HG02973 (cell line): ENCODE measurements at regions not wholly inside any gene's neighbourhood (a gene's known extent, or its start where the extent isn't known, plus 50 kb on each side); places are given as distances from the start of the nearest gene placed in this dataset.
"Not testable (repeated sequence)": the region's sequence is repeated elsewhere in the genome, so short reads cannot be mapped to it uniquely, and the experiment has no call there.

Experiments used
- ATAC-seq: cut with Tn5 transposase; IDR thresholded peaks from one replicate; pipeline ENCODE4 v1.9.1; 2021; ENCODE audit warnings: moderate library complexity; ENCODE audit not compliant: unreplicated experiment

DNA sequence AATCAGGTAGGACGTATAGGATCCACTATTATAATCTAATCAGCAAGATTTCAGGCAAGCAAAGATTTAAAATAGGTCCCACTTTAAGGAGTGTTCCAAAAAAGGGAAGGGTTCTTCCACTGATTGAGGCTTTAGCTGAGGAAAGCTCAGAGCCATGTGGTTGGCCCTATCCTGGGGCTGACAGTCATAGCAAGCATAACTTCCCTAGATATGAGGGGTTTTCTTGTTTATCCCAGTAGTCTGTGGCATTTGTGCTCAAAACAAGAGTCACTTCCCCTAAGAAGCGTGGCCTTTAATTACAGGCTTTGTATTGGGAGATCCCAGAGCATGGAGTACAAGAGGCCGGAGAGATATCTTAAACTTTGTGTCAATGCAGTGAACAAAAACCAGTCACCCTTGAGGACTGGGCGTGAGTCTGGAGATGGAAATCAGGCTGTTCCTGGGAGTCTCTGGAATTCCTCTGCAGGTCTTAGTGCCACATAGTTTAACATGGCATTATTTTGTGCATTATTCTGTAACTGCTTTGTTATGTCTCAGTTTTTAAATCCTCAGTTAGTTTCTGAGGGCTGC lies 136.9 kb upstream of the FBXO11 start:
- no peak for ATAC-seq

DNA sequence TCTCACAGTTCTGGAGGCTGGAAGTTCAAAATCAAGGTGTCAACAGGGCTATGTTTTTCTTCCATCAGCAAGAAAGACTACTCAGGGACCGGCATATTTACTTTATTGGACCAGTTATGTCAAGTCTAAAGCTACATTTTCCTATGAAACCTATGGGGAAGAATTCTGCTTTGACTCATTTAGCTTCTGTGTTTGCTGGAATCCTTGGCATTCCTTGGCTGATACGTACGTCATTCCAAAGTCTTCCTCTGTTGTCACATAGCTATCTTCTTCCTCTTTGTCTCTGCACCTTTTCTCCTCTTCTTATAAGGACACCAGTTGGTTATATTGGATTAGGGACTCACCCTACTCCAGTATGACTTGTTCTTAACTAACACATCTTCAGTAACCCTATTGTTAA lies 137.4 kb upstream of the FBXO11 start:
- no peak for ATAC-seq

DNA sequence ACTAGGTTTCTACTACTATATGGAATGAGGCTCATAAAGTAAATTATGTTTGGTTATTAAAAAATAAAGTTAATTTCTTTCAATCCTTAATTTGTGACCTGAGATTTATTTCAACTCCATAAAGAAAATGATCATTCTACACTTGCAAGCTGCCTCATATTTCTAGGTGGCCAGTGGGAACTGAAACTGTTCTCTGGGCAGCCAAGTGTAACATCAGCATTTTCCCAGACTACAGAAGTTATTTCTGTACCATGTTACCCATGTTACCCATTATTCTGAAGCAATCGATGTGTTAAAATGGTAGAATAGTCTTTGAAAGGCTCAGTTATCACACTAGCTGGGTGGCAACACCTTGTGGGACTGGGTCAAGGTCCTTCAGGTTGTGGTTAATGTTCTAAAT lies 139.3 kb upstream of the FBXO11 start:
- no peak for ATAC-seq

DNA sequence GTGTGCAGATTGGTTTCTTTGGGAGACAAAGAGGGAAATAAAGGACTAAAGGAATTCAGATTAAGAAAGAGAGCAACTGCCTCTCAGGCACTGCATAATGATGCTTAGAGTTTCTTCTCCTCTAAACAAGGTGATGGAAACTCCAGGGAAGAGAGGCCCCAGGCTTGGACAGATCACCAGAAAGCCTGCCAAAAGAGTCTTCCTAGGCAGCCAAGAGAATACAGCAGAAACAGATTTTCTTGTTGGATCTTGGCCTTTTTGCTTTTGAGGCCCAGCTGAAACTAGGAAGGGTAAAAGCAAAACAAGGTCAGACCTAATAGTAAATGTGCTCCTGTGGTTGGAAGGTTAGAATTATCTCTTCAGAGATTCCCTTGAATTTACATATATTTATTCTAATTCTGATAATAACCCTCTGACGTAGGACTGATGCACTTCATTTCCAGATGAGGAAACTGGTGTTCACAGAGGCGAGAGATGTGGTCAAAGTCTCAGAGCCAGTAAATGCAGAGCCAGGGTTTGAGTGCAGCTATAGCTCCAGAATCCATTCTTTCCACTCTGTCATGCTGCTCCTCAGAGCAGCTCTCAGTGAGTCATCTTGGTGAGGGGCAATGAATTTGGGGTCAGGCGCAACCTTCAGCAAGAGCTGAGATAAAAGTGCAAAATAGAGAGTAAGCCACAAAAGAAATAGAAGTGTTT lies 142.3 kb upstream of the FBXO11 start:
- no peak for ATAC-seq

DNA sequence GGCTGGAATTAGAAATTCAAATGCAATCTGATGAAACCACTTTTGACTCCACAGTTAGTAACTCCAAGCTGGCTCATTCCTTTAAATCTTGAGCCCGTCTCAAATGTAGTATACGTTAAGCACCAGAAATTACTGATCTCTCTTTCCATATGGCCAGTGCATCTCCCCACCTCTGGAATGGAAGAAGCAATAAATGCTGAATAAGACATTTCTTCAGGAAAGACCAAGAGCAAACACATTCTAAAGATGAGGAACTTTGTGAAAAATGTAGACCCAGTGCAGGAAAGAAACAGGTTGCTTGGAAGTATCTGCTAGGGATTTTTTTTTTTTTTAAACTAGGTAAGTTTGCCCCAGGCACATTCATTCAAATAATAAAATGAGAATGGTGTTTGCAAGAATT lies 143.1 kb upstream of the FBXO11 start:
- no peak for ATAC-seq

DNA sequence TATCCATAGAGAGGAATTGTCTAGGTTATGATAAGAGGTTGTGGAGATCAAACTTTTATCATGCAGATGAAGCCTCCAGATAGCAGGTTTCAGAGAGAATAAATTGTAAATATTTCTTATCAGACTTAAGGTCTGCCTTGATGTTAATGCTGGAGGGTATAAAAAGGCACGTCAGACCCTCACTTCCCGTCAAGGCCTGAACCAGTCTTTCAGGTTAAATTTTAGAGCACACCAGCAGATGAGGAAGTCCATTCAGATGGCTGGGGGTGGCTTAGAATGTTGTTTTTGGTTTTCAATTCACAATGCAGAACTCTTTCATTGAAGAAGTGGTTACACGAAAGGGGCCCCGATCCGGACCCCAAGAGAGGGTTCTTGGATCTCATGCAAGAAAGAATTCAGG lies 144.4 kb upstream of the FBXO11 start:
- ATAC-seq, result no peak

DNA sequence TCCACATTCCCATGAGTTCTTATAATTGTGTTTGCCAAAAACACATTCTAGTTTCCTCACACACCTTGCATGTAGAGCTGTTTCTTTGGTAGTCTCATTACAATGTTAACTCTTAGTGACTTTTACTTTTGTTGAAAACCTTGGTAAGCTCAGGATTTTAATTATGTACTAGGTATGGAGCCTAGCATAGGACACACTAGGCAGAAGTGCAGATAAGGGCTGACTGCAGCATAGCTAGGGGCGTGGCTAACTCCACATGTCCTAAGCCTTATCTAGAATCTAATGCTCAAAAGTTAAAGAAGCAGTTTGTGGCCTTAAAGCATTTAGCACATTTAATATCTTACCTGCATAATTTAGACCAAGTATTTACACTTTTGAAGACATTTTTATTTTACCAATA lies 153.7 kb upstream of the FBXO11 start:
- no peak for ATAC-seq

DNA sequence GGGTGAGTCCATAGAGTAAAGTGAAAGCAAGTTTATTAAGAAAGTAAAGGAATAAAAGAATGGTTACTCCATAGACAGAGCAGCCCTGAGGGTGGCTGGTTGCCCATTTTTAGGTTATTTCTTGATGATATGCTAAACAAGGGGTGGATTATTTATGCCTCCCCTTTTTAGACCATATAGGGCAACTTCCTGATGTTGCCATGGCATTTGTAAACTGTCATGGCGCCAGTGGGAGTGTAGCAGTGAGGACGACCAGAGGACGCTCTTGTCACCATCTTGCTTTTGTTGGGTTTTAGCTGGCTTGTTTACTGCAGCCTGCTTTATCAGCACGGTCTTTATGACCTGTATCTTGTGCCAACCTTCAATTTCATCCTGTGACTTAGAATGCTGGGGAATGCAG lies 155.4 kb upstream of the FBXO11 start:
- ATAC-seq, result not testable (repeated sequence)

DNA sequence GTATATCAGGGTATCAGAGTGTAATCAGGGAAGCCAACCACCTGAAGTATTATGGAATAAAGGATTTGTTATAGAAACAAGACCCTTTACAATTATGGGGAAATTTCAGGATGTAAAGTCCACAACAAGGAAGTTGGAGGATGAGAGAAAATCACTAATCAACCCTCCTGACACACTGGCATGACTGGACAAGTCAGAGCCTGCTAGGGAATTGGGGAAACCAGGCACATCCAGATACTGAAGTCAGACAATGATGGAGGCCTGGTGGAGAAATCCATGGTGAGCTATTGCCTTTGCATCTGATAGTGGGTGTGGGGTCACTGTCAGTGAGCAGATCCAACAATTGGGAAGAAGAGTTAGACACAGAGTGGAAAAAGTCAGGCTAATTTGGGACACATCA lies 158.8 kb upstream of the FBXO11 start:
- ATAC-seq, result no peak

DNA sequence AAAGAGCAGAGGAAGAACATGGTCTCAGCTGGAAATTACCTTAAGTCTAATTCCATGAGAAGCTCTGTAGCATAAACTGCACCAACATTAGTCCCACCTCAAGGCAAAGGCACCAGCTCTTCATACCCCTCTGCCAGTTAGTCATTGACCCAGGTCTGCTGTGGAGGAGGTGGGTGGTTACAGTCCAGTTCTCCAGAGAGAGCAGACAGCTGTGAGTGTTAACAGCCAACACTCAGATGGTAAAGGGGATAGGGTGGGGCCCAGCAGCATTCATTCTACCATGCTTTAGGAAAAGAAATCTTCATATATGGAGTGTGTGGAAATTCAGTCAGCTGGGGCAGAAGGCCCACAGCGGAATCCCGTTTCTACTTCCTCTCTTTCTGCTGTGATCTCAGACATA lies 159.7 kb upstream of the FBXO11 start:
- no peak for ATAC-seq

DNA sequence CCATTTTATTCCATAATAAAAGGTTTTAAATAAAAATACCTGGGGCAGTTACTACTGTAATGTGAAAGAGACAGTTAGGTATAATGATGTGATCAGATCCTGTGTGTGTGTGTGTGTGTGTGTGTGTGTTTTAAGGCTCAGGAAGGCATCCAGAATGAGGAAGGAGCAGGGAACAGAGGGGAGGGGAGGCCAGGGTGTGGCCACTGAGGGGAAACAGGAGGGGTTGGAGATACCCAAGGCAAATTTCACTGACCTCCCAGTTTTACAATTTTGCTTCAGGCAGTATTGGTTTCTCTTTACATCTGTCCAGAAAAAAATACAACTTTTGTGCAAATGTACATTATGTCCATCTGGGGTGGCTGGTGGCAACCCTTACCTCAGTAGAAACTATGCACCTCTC lies 163.5 kb upstream of the FBXO11 start:
- ATAC-seq, result no peak

DNA sequence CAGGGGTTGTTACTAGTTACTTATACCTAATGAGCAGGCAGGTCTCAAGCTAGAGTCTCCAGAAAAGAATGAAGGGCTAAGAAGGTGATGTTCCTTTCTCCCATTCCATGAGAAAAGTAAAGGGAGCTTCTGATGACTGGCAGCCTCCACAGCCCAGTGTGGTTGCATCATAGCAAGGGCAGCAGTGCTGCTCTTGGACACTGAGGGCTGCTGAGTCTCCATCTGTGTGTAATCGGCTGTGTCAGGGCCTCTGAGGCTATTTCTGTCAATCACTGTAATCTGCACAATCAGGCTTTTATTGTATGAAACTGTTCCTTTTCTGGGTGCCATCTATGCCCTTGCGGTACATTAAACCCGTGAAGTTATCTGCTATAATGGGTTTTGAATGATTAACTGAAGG lies 164.1 kb upstream of the FBXO11 start:
- no peak for ATAC-seq

DNA sequence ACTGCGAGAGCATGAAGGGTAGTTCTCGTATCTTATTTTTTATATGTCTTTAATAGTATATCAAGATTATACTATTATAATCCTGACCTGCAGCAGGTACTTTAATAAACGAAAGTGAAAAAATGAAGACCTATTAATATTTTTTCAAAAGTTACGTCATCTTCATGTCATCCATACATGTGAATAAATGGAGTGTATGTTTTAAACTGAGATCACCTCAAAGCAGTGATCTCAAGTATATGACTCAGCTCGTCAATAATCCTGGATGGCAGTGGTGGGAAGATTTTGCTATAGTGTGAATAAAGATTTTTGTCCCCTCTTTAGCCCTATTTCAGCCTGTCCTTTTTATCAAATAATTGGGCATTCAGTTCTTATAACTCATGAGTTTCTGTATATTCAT lies 166.3 kb upstream of the FBXO11 start:
- ATAC-seq, result no peak

DNA sequence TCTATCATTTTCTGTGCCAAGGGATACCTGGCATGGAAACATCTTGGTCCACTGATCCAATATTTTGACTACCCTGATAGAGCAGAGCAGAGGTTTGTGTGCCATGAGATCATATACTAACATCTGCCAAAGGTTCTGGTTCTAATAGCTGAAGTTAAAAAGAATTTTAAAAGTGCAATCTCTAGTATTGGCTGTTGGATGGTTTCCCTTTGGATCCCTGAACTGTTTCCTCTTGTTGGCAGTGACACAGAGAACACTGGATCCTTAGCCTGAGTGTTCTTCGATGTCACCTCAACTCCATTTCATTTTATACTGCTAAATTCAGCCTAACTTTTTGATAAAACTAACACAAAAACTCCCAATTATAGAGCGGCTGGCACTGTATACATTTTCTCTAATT lies 169.3 kb upstream of the FBXO11 start:
- ATAC-seq, result no peak

DNA sequence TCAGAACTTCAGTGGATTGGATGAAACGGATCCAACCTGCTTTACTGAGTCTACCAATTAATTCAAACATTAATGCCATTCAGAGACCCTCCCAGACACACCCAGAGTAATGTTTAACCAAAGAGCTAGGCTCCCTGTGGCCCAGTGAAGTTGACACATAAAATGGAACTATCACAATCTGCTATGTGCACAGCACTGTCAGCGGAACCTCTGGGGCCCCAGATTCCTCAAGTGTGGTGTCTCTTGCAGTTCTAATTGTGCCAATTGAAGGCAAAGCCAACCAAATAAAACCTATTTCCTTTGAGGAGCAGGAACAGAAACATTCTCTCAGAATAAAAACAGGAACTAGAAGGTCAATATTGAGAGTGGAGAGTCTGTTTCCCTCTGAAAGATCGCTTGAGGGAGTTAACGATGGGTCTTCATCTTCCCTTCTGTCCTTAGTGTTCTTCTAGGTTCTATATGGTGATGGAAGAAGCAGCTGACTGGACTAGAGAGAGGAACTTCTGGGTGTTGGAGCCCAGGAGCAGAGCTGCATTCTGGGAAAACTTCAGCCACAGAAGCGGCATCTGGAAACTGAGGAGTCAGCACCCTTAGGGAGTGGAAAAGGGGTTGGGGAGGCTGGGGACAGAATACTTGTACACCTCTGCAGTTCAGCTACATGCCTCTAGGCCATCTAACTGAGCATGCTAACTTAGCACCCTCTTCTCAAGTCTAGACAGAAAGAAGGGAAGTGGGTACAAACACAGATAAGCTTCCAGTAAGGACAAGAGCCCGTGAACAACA lies 174.4 kb upstream of the FBXO11 start:
- ATAC-seq, result no peak

DNA sequence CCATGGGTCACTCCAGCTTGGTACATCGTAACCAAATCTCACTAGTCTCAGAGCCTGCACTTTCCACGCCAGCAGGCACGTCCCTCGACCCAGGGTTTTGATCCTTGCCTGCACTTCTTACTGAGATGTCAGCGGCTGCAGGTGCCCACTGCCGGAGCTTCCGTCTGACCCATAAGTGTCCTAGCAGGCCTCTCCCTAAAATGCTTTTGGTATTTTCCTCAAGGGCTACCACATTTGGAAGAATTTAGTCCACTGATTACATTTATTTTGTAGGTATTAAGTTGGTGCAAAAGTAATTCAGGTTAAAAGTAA lies 175.0 kb upstream of the FBXO11 start:
- ATAC-seq, result no peak

DNA sequence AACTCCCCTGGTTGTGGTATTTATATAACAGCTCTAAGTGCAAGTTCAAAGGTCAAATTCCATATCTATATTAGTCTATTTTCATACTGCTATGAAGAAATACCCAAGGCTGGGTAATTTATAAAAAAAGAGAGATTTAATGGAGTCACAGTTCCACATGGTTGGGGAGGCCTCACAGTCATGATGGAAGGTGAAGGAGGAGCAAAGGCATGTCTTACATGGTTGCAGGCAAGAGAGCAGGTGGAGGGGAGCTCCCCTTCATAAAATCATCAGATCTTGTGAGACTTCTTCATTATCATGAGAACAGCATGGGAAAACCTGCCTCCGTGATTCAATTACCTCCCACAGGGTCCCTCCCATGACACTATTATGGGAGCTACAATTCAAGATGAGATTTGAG lies 179.6 kb upstream of the FBXO11 start:
- ATAC-seq, result no peak

DNA sequence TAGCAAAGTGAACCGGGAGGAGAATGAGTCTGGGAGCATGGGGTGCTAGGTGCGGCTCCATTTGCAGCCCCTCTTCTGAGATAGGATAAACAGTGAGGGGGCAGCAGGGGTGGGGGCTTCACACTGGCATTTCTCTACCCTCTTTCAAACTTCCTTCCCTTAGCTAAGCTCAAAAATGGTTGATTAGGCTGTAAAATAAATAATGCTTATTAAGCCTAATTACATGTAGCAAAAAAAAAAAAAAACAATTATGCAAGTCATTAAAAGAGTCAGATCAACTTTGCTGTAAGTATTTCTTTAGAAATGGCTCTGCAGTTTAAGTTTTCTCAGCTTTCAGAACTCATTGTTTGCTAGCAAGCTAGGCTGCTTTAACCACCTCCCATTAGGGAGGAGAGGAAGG lies 182.7 kb upstream of the FBXO11 start:
- no peak for ATAC-seq

DNA sequence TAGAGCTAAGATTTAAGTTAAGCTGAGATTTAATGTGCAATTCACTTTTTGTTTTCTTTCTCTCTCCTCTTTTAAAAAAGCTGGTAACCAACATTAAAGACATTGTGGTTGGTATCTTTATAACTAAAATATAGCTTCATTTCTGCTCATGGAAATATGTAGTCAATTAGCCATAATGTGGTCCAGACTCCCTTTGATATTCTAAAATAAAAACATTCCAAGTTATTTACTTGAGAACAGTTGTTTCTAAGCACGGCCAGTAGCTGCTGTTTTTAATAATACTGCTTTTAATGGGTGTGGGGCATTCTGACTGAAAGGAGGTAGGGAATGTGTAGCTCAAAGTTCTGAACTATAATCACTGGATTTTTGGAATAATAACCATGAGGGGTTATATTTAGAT lies 183.3 kb upstream of the FBXO11 start:
- no peak for ATAC-seq

DNA sequence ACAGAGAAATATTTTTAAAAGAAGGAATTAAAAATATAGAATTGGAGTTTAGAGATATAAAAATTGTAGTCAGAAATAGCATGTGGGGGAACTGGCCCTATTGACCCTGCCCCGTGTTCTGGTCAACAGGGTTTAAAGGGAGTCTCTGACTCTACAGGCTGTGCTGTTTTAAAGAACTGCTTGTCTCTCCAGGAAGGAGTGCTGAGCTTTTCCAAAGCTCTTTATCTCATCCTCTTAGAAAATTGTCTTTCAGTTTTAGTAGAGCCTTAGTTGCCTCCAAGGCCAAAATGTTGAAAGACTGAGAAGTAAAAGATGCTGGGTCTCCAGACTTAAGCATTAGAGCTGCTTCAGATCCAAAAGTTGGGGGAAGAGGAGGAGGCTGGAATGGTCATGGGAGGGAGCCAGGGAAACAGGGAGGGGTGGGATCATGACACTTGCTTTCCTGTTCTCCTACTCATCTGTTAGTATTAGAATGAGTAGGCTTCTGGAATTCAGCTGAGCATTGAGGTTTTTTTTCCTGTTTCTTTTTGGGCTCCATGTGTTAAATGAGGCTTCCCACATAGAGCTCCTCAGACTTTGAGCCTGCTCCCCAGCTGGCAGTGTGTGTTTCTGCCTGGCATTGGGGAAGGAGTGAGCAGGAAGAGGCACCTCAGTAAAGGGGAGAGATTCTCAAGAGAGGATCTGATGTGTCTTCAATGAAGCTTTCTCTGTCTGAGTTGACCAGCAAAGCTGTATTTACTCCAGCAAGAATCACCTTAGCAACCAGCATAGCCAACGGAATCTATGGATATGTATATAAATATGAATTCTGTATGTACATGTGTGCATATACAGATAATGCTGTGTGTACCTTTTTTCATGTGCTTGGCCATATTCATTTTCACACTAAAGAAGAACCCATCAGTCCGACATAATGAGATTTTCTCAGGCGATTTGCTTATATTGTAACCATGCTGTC lies 186.8 kb upstream of the FBXO11 start:
- ATAC-seq, result no peak

DNA sequence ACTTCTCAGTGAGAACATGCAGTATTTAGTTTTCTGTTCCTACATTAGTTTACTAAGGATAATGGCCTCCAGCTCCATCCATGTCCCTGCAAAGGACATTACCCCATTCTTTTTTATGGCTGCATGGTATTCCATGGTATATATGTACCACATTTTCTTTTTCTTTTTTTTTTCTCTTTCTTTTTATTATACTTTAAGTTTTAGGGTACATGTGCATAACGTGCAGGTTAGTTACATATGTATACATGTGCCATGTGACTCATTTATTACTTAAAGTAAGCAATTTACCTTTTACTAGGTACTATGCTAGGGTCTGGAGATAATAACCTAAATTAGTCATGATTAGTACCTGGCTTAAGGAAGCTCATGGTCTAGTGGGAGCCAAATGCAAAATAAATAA lies 190.5 kb upstream of the FBXO11 start:
- not testable (repeated sequence) for ATAC-seq
